Stimulated activated naive B cell treated with anti-CD40 and anti-IgM and Interleukin-4, amounts not matched to agents 10 μg/mL and 1 μg/mL and 100 μg/mL, for 72 hours (primary cell): ENCODE measurements at regions not wholly inside any gene's neighbourhood (a gene's known extent, or its start where the extent isn't known, plus 50 kb on each side); places are given as distances from the start of the nearest gene placed in this dataset.
"Not testable (repeated sequence)": the region's sequence is repeated elsewhere in the genome, so short reads cannot be mapped to it uniquely, and the experiment has no call there.

Experiments
- ATAC-seq, 2 donors: fragments of 150-1000 bp; cut with Tn5 transposase; replicated peaks; 2 replicates each; pipeline ENCODE4 v1.10.0; 2021; ENCODE audit warnings: moderate library complexity in 1 of 2
- DNase-seq: peaks from one replicate; pipeline ENCODE4 v3.0.0; 2021
- H3K27ac Mint-ChIP-seq: one replicate; pipeline ENCODE4 v1.8.0; 2022; ENCODE audit warnings: mild to moderate bottlenecking, mixed read lengths
- H3K27me3 Mint-ChIP-seq, 2 donors: one replicate each; pipeline ENCODE4 v1.8.0; 2022; ENCODE audit warnings: mixed read lengths in 2 of 2
- H3K36me3 Mint-ChIP-seq, 2 donors: one replicate each; pipeline ENCODE4 v1.8.0; 2022; ENCODE audit warnings: mixed read lengths in 2 of 2, mild to moderate bottlenecking in 1 of 2
- H3K4me1 Mint-ChIP-seq, 2 donors: one replicate each; pipeline ENCODE4 v1.8.0; 2022; ENCODE audit warnings: mixed read lengths in 2 of 2, mild to moderate bottlenecking in 1 of 2
- H3K4me3 Mint-ChIP-seq, 2 donors: one replicate each; pipeline ENCODE4 v1.8.0; 2022; ENCODE audit warnings: mild to moderate bottlenecking in 2 of 2, mixed read lengths in 2 of 2, moderate library complexity in 1 of 2
- H3K9me3 Mint-ChIP-seq, 2 donors: one replicate each; pipeline ENCODE4 v1.8.0; 2022; ENCODE audit warnings: mixed read lengths in 2 of 2, mild to moderate bottlenecking in 1 of 2

DNA sequence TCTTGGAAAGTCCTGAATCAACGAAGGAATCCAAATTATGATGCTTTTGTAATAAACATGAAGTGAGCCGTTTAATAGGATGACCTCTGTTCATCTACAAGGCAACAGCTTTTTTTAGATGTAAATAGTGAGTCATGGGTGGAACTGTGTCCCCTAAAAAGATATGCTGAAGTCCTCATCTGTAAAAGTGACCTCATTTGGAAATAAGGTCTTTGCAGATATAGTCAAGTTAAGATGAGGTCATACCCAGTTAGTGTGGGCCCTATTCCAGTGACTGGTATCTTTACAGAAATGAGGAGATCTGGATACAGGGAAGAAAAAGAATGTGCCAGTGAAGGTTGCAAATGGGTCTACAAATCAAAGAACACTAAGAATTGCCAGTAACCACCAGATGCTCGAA lies 1287.3 kb upstream of the ADGRL4 start:
- no peak overlapping the region for H3K4me3 Mint-ChIP-seq

DNA sequence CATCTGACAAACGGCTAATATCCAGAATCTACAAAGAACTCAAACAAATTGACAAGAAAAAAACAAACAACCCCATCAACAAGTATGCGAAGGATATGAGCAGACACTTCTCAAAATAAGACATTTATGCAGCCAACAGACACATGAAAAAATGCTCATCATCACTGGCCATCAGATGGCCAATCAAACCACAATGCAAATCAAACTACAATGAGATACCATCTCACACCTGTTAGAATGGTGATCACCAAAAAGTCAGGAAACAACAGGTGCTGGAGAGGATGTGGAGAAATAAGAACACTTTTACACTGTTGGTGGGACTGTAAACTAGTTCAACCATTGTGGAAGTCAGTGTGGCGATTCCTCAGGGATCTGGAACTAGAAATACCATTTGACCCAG lies 1282.2 kb upstream of the ADGRL4 start:
- H3K4me3 Mint-ChIP-seq, H3K9me3 Mint-ChIP-seq, H3K27me3 Mint-ChIP-seq, ATAC-seq, H3K36me3 Mint-ChIP-seq, DNase-seq, H3K4me1 Mint-ChIP-seq, H3K27ac Mint-ChIP-seq: not testable (repeated sequence)

More for the DNA sequence above, 1287.3 kb upstream of the ADGRL4 start:
- H3K36me3 Mint-ChIP-seq, result no peaks in the 10 kb centered on the region
- H3K4me1 Mint-ChIP-seq, result no peaks in the 10 kb centered on the region
- ATAC-seq, result no peak
- no peaks in the 10 kb centered on the region for H3K9me3 Mint-ChIP-seq
- no peak for DNase-seq
- no peaks in the 10 kb centered on the region for H3K27me3 Mint-ChIP-seq
- H3K27ac Mint-ChIP-seq, result no peak overlapping the region

DNA sequence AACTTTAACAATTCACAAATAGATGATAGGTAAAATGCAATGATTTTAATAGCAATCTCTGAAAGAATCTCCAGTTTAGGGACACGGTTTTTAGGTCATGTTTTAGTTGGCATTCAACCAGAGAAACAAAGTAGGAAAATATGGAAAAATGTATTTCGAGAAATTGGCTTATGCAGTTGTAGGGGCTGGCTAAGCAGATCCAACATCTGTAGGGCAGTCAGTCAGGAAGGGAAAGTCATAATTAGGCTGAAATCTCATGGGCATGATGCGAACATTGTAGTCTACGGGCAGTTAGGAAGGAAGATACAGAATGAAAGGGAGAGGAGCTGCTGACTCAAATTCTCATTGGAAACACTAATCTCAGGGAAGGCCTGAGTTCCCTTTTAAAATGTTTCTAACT lies 1276.0 kb upstream of the ADGRL4 start:
- Mint-ChIP-seq H3K9me3 (no peaks in the 10 kb centered on the region), H3K4me1 (no peaks in the 10 kb centered on the region), H3K27ac (no peak overlapping the region), H3K27me3 (no peaks in the 10 kb centered on the region), H3K4me3 (no peak overlapping the region), H3K36me3 (no peaks in the 10 kb centered on the region)
- ATAC-seq, result no peak
- DNase-seq, result no peak

DNA sequence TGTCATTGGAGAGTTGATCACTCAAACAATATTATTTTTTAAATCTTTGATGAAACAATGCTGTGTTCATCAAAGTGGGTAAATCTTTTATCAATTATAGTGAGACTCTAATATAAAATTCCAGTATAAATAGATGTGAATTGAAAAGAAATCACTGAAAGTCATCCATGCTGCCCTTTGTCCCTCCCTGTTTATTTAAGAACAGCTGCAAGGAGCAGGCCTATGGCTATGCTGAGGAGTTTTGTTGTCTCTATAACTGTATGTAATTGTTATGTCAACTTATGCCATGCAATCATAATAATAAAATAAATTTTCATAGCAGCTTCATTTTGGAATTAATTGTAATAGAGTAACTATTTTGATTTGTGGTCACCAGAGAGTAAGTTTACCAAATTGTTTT lies 1272.4 kb upstream of the ADGRL4 start:
- no peak overlapping the region for H3K4me3 Mint-ChIP-seq
- H3K36me3 Mint-ChIP-seq, result no peaks in the 10 kb centered on the region
- H3K27ac Mint-ChIP-seq, result no peak overlapping the region
- no peaks in the 10 kb centered on the region for H3K4me1 Mint-ChIP-seq
- DNase-seq (no peak), ATAC-seq (no peak)
- H3K27me3 Mint-ChIP-seq, result no peaks in the 10 kb centered on the region
- H3K9me3 Mint-ChIP-seq, result peaks cover 0 to 4% of the 10 kb centered on the region in 2 donors

DNA sequence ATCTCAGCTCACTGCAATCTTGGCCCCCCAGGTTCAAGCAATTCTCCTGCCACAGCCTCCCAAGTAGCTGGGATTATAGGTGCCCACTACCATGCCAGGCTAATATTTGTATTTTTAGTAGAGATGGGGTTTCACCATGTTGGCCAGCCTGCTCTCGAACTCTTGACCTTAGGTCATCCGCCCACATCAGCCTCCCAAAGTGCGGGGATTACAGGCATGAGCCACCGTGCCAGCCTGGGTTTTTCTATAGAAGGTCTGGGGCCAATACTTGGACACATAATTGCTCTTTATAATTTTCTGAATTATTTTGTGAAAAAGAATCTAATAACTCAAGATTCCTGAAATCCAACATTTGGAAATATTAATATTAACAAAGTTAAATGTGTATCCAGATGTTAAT lies 1267.7 kb upstream of the ADGRL4 start:
- Mint-ChIP-seq H3K27ac (no peak overlapping the region), H3K4me1 (no peaks in the 10 kb centered on the region), H3K9me3 (peaks cover 3 to 5% of the 10 kb centered on the region in 2 donors), H3K36me3 (no peaks in the 10 kb centered on the region), H3K27me3 (no peaks in the 10 kb centered on the region), H3K4me3 (no peak overlapping the region)
- DNase-seq (no peak), ATAC-seq (no peak)

DNA sequence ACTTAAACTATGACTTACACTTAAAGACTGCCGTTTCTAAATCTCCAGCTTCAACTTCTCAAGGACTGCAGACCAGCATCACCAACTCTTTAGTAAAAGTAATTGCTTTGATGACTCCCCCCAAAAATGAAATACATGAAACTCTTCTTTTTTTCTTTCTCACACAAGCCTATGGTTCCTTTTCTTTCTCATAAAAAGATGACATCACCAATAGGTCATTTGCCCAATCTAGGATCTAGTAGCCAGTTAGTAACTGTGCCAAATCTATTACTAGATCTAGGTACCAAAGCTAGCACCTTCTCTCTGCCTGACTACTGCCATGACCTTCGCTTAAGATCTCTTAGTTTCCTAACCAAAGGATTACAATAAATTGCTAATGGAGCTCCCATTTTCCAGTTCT lies 1266.0 kb upstream of the ADGRL4 start:
- ATAC-seq (no peak), DNase-seq (no peak)
- no peak overlapping the region for H3K27ac Mint-ChIP-seq
- H3K27me3 Mint-ChIP-seq, result no peaks in the 10 kb centered on the region
- peaks cover 3 to 5% of the 10 kb centered on the region in 2 donors for H3K9me3 Mint-ChIP-seq
- H3K4me1 Mint-ChIP-seq, result no peaks in the 10 kb centered on the region
- H3K4me3 Mint-ChIP-seq, result no peak overlapping the region
- H3K36me3 Mint-ChIP-seq, result no peaks in the 10 kb centered on the region

DNA sequence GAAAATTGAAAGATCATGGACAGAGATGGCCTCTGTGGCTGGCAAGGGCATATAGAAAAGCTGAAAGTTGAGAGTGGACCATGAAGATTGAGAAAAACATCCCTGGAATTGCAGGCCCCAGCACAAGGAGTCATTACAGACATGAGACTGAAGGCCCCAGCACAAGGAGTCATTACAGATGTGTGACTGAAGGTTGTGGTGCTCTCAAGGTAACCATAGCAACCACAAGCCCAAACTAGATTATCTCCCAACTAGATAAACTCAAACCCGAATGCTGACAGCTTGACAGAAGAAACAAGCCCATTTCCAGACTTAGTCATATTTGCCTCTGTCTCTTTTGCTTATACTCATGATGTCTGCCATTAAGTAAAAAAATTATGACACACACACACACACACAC lies 1252.1 kb upstream of the ADGRL4 start:
- Mint-ChIP-seq H3K9me3 (peaks cover 9 to 15% of the 10 kb centered on the region in 2 donors), H3K4me3 (no peak overlapping the region), H3K4me1 (no peaks in the 10 kb centered on the region), H3K36me3 (no peaks in the 10 kb centered on the region), H3K27ac (no peak overlapping the region), H3K27me3 (no peaks in the 10 kb centered on the region)
- no peak for ATAC-seq
- DNase-seq, result no peak

DNA sequence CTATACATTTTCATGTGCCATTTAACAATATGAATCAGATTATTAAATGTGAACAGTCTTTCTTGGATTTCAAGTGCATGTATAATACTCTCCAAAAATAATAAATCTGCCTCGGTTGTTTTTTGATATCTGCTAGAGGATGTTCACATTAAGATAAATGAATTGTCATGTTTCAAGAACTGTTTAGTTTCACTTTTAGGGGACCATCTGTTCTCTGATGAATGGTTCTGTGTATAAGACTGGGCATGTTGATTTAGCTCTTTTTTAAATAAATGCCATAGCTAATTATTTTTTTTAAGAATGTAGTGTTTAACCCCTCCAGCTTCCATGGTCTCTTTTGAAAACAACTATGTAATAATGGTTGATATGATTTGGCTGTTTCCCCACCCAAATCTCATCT lies 1245.1 kb upstream of the ADGRL4 start:
- no peaks in the 10 kb centered on the region for H3K27me3 Mint-ChIP-seq
- peaks cover 0 to 5% of the 10 kb centered on the region in 2 donors for H3K9me3 Mint-ChIP-seq
- no peaks in the 10 kb centered on the region for H3K4me1 Mint-ChIP-seq
- no peak overlapping the region for H3K4me3 Mint-ChIP-seq
- DNase-seq, result no peak
- ATAC-seq, result no peak
- H3K36me3 Mint-ChIP-seq, result no peaks in the 10 kb centered on the region
- no peak overlapping the region for H3K27ac Mint-ChIP-seq

DNA sequence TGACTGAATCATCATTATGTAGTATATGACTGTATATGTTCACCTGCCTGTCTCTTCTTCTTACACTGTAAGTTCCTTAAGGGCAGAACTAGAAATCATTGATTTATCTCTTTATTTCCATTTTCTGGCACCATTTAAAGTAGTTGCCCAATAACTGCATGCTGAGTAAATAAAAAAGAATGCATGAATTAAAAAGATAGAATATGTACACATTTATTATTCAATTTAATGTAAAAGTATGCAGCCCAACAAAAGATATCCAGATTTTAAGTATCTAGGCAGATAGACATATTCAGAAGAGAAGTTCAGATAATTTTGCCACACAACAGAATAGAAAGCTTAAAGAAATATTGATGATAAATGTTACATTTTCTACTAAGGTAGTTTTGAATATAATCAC lies 1244.6 kb upstream of the ADGRL4 start:
- no peak overlapping the region for H3K27ac Mint-ChIP-seq
- no peaks in the 10 kb centered on the region for H3K27me3 Mint-ChIP-seq
- no peaks in the 10 kb centered on the region for H3K4me1 Mint-ChIP-seq
- no peaks in the 10 kb centered on the region for H3K36me3 Mint-ChIP-seq
- ATAC-seq (no peak), DNase-seq (no peak)
- peaks cover 0 to 5% of the 10 kb centered on the region in 2 donors for H3K9me3 Mint-ChIP-seq
- H3K4me3 Mint-ChIP-seq, result no peak overlapping the region

DNA sequence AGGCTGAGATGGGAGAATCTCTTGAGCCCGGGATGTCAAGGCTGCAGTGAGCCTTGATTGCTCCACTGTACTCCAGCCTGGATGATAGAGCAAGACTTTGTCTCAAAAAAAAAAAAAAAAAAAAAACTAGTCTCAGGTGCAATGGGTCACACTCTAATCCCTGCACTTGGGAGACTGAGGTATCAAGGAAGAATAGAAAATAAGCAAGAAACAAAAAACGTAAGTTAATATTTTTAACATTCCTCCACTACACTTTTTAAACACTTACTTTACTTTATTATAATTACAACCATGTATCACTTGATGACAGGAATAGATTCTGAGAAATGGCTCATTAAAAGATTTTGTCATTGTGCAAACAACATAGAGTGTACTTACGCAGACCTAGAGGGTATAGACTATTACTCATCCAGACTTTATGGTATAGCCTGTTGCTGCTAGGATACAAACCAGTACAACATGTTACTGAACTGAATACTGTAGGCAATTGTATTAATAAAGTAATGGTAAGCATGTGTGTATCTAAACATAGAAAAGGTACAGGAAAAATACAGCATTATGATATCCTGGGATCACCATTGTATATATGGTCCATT lies 1244.1 kb upstream of the ADGRL4 start:
- Mint-ChIP-seq H3K27ac (no peak overlapping the region), H3K36me3 (no peaks in the 10 kb centered on the region), H3K9me3 (peaks cover 0 to 5% of the 10 kb centered on the region in 2 donors), H3K27me3 (no peaks in the 10 kb centered on the region), H3K4me3 (no peak overlapping the region), H3K4me1 (no peaks in the 10 kb centered on the region)
- ATAC-seq (no peak), DNase-seq (no peak)

DNA sequence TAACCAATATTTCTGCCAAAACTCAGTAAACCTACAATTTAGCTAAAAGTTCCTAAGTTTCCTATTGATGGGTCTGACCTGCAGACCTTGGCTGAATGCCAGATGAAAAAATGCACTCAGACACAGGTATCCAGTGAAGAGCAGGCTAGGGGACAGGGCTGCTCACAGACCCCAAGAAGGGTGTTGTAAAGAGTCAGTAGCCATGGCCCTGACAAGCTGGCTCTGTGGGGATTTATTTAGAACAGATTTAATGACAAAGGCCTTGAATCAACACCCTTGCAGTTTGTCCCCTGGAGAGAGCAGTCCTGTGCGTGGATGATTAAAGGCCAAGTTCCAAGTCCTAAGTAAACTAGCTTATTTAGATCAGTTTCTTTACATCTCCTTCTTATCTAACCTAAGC lies 1243.2 kb upstream of the ADGRL4 start:
- H3K4me1 Mint-ChIP-seq, result no peaks in the 10 kb centered on the region
- no peak overlapping the region for H3K27ac Mint-ChIP-seq
- no peaks in the 10 kb centered on the region for H3K36me3 Mint-ChIP-seq
- no peak for ATAC-seq
- no peak for DNase-seq
- H3K9me3 Mint-ChIP-seq, result peaks cover 0 to 7% of the 10 kb centered on the region in 2 donors
- H3K4me3 Mint-ChIP-seq, result no peak overlapping the region
- H3K27me3 Mint-ChIP-seq, result no peaks in the 10 kb centered on the region

DNA sequence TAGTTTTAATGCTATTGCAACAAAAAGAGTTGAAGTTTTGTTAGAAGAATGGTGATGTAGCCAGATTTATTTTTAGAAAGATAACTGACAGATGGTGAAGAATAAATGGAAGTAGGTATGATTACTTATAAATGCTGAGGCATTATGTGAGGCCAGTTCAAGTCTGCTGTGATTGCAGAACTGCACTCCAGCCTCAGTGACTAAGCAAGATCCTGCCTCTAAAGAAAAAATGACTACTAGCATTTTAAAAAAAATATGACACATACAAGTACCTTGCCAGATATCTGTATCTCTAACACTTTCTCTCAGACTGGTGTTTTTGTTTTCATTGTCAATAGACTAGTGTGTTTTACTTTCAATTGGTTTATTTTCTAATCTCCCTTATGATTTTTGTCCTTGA lies 1242.4 kb upstream of the ADGRL4 start:
- Mint-ChIP-seq H3K4me3 (no peak overlapping the region), H3K4me1 (no peaks in the 10 kb centered on the region), H3K27ac (no peak overlapping the region), H3K27me3 (no peaks in the 10 kb centered on the region), H3K9me3 (peaks cover 0 to 6% of the 10 kb centered on the region in 2 donors), H3K36me3 (no peaks in the 10 kb centered on the region)
- DNase-seq (no peak), ATAC-seq (no peak)

DNA sequence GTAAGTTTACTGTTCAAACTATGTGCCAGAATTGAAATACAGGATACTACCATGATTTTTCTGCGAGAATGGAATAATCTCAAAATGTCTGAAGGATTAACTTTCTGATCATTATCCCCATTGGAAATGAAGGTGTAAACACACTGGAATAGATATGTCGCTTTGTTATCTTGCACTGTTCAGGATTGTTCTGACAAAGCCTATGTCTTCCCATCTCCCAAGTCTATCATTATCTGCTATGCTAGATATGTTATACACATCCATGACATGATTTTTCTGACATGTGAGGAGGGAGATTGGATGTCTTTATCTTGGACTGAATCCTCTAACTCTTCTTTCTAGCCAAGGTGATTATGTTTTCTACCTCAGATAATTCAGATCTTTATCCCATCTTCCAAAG lies 1239.3 kb upstream of the ADGRL4 start:
- H3K36me3 Mint-ChIP-seq, result no peaks in the 10 kb centered on the region
- H3K4me1 Mint-ChIP-seq, result no peaks in the 10 kb centered on the region
- peaks cover 0 to 4% of the 10 kb centered on the region in 2 donors for H3K9me3 Mint-ChIP-seq
- H3K4me3 Mint-ChIP-seq, result no peak overlapping the region
- DNase-seq, result no peak
- ATAC-seq, result no peak
- no peaks in the 10 kb centered on the region for H3K27me3 Mint-ChIP-seq
- H3K27ac Mint-ChIP-seq, result no peak overlapping the region

DNA sequence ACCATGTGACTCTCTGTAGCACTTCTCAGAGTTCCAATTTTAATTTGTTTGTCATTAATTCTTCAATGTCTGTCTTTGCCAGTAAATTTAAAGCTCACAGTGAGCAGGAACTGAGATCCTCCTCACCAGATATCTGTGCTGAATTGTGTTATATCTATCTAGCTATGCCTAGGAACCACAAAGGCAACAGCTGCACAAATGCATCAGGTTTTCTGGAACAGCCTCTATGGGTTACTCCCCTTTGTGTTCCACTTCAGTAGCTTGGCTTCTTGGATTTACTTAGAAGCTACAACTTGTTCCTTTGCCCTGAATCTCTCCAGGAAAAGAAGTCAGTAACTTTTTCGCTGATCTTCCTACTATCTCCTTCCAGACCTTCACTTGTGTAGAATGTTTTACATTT lies 1237.8 kb upstream of the ADGRL4 start:
- no peak for ATAC-seq
- no peak for DNase-seq
- Mint-ChIP-seq H3K27ac (no peak overlapping the region), H3K4me1 (no peaks in the 10 kb centered on the region), H3K9me3 (peaks cover 0 to 4% of the 10 kb centered on the region in 2 donors), H3K4me3 (no peak overlapping the region), H3K27me3 (no peaks in the 10 kb centered on the region), H3K36me3 (no peaks in the 10 kb centered on the region)

DNA sequence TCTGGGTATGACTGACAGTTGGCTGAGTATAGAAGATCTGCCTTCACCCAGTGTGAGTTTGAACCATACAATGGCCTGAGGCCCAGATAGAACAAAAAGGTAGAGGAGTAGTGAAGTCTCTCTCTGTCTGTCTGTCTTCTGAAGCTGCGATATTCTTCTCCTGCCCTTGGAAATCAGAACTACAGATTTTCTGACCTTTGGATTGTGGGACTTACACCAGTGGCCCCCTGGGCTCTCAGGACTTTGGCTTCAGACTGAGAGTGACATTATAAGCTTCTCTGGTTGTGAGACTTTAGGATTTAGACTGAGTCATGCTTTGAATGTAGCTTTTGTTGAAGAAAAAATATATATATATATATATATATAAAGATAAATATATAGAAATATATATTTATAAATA lies 1235.0 kb upstream of the ADGRL4 start:
- DNase-seq, result no peak
- ATAC-seq, result no peak
- H3K4me1 Mint-ChIP-seq, result no peaks in the 10 kb centered on the region
- peaks cover 0 to 2% of the 10 kb centered on the region in 2 donors for H3K9me3 Mint-ChIP-seq
- no peaks in the 10 kb centered on the region for H3K27me3 Mint-ChIP-seq
- H3K27ac Mint-ChIP-seq, result no peak overlapping the region
- H3K36me3 Mint-ChIP-seq, result no peaks in the 10 kb centered on the region
- H3K4me3 Mint-ChIP-seq, result no peak overlapping the region

DNA sequence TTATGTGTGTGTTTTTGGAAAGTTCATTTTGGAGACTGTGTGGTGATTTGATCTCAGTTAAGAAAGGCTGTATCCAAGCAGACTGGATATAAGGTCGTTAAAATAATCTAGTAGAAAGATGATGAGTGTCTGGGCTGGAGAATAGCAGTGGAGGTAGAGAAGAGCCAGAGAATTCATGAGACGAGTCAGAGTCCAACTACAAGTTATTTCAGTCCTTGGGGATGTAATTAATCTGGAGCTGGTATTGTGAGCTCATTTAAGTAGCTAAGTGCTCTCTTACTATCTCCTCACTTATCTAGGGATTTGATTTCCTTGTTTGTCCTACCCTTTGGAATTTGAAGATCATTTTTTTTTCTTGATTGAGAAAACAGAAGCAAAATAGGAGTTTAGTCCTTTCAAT lies 1219.0 kb upstream of the ADGRL4 start:
- no peak overlapping the region for H3K4me3 Mint-ChIP-seq
- DNase-seq (no peak), ATAC-seq (no peak)
- H3K36me3 Mint-ChIP-seq, result no peaks in the 10 kb centered on the region
- no peaks in the 10 kb centered on the region for H3K4me1 Mint-ChIP-seq
- no peaks in the 10 kb centered on the region for H3K9me3 Mint-ChIP-seq
- H3K27me3 Mint-ChIP-seq, result no peaks in the 10 kb centered on the region
- H3K27ac Mint-ChIP-seq, result no peak overlapping the region
